ENCODE measurements at regions not wholly inside any gene's neighbourhood (a gene's known extent, or its start where the extent isn't known, plus 50 kb on each side); places are given as distances from the start of the nearest gene placed in this dataset.

- ChIA-PET CTCF (no interaction called here), RAD21 (ENCODE audit: low non-redundant PET in 1 of 2, low total read pairs in 2 of 2, uncharacterized antibody in 2 of 2, unreplicated experiment in 2 of 2) (no interaction called here), POLR2A (no interaction called here)
- Histone ChIP-seq H2AFZ (ENCODE audit: low read depth, low read length, poor library complexity, severe bottlenecking) (no peak overlapping the region), H3K9ac (ENCODE audit: low read length) (no peak overlapping the region), H3K4me1 (ENCODE audit: control insufficient read depth in 1 of 2, insufficient read depth in 2 of 2, low read length in 2 of 2) (peaks cover 0 to 4% of the 10 kb centered on the region in 2 experiments; a peak in 2 of 4 replicates), H3K27me3 (ENCODE audit: insufficient read depth, low read length) (no peaks in the 10 kb centered on the region), H3K9me3 (ENCODE audit: control insufficient read depth in 1 of 2, insufficient read depth in 1 of 2, low read depth in 1 of 2, low read length in 2 of 2) (no peaks in the 10 kb centered on the region), H3K36me3 (ENCODE audit: control insufficient read depth in 1 of 2, insufficient read depth in 2 of 2, low read length in 2 of 2) (no peaks in the 10 kb centered on the region), H3K4me3 (replicated peaks in 1 of 2; ENCODE audit: low read depth in 1 of 2, low read length in 2 of 2) (no peak overlapping the region), H4K20me1 (ENCODE audit: insufficient read depth) (no peaks in the 10 kb centered on the region), H3K27ac (ENCODE audit: low read depth, low read length) (no peak overlapping the region), H3K4me2 (ENCODE audit: low read length) (no peak overlapping the region), H3K9me2 (ENCODE audit: insufficient read depth) (no peaks in the 10 kb centered on the region), H3K79me2 (ENCODE audit: insufficient read depth, low read length) (no peaks in the 10 kb centered on the region)
- ATAC-seq: no peak
- no TSS peak for BruUV-seq (replicated peaks)
- intact Hi-C loops (cut with micrococcal nuclease): no loop called here
- TF ChIP-seq CBX3 (IDR thresholded peaks at IDR 0.05; ENCODE audit: low read depth): no peak
- TF ChIP-seq JUND (IDR thresholded peaks at IDR 0.05): no peak
- TF ChIP-seq CEBPB (IDR thresholded peaks at IDR 0.05; ENCODE audit: low read depth): no peak
- TF ChIP-seq, protein P1, sequence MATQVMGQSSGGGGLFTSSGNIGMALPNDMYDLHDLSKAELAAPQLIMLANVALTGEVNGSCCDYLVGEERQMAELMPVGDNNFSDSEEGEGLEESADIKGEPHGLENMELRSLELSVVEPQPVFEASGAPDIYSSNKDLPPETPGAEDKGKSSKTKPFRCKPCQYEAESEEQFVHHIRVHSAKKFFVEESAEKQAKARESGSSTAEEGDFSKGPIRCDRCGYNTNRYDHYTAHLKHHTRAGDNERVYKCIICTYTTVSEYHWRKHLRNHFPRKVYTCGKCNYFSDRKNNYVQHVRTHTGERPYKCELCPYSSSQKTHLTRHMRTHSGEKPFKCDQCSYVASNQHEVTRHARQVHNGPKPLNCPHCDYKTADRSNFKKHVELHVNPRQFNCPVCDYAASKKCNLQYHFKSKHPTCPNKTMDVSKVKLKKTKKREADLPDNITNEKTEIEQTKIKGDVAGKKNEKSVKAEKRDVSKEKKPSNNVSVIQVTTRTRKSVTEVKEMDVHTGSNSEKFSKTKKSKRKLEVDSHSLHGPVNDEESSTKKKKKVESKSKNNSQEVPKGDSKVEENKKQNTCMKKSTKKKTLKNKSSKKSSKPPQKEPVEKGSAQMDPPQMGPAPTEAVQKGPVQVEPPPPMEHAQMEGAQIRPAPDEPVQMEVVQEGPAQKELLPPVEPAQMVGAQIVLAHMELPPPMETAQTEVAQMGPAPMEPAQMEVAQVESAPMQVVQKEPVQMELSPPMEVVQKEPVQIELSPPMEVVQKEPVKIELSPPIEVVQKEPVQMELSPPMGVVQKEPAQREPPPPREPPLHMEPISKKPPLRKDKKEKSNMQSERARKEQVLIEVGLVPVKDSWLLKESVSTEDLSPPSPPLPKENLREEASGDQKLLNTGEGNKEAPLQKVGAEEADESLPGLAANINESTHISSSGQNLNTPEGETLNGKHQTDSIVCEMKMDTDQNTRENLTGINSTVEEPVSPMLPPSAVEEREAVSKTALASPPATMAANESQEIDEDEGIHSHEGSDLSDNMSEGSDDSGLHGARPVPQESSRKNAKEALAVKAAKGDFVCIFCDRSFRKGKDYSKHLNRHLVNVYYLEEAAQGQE (IDR thresholded peaks at IDR 0.05; ENCODE audit: low read depth): no peak
- TF ChIP-seq ZFX (IDR thresholded peaks at IDR 0.05): no peak
- TF ChIP-seq RAD21 (IDR thresholded peaks at IDR 0.05; ENCODE audit: low read depth): no peak
- no peak for TF ChIP-seq POLR2AphosphoS5 (IDR thresholded peaks at IDR 0.05; ENCODE audit: low read depth, low read length)
- TF ChIP-seq TCF7L2 (IDR thresholded peaks at IDR 0.05; ENCODE audit: borderline replicate concordance, extremely low read depth, insufficient read depth, insufficient read length): no peak
- TF ChIP-seq SP1 (IDR thresholded peaks at IDR 0.05; ENCODE audit: low read depth): no peak
- TF ChIP-seq MAX (IDR thresholded peaks at IDR 0.05): no peak
- no peak for TF ChIP-seq EZH2 (IDR thresholded peaks at IDR 0.05)
- TF ChIP-seq ELF1 (IDR thresholded peaks at IDR 0.05; ENCODE audit: borderline replicate concordance, low read depth): no peak
- no peak for TF ChIP-seq EGR1 (IDR thresholded peaks at IDR 0.05; ENCODE audit: low read depth)
- no peak for TF ChIP-seq POLR2A (IDR thresholded peaks at IDR 0.05; ENCODE audit: borderline replicate concordance, extremely low read depth, insufficient read depth, insufficient read length)
- TF ChIP-seq, protein P2, sequence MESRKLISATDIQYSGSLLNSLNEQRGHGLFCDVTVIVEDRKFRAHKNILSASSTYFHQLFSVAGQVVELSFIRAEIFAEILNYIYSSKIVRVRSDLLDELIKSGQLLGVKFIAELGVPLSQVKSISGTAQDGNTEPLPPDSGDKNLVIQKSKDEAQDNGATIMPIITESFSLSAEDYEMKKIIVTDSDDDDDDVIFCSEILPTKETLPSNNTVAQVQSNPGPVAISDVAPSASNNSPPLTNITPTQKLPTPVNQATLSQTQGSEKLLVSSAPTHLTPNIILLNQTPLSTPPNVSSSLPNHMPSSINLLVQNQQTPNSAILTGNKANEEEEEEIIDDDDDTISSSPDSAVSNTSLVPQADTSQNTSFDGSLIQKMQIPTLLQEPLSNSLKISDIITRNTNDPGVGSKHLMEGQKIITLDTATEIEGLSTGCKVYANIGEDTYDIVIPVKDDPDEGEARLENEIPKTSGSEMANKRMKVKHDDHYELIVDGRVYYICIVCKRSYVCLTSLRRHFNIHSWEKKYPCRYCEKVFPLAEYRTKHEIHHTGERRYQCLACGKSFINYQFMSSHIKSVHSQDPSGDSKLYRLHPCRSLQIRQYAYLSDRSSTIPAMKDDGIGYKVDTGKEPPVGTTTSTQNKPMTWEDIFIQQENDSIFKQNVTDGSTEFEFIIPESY (IDR thresholded peaks at IDR 0.05; ENCODE audit: extremely low read depth, insufficient replicate concordance, low read length): no peak
- TF ChIP-seq SRF (IDR thresholded peaks at IDR 0.05; ENCODE audit: low read depth): no peak
- TF ChIP-seq ZNF274 (IDR thresholded peaks at IDR 0.05; ENCODE audit: low read depth, low read length): no peak
- TF ChIP-seq SIN3A (IDR thresholded peaks at IDR 0.05; ENCODE audit: low read depth): no peak
- no peak for TF ChIP-seq EZH2phosphoT487 (IDR thresholded peaks at IDR 0.05; ENCODE audit: borderline replicate concordance)
- TF ChIP-seq, protein P3, sequence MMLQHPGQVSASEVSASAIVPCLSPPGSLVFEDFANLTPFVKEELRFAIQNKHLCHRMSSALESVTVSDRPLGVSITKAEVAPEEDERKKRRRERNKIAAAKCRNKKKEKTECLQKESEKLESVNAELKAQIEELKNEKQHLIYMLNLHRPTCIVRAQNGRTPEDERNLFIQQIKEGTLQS (IDR thresholded peaks at IDR 0.05): no peak
- no peak for DNase-seq (ENCODE audit: low read depth, low spot score)
Observed at GRCh38 chr13:34883396-34883795, 58.7 kb upstream of the NBEA start.
